Sigmoid colon (tissue), 4 donors: ENCODE measurements at regions not wholly inside any gene's neighbourhood (a gene's known extent, or its start where the extent isn't known, plus 50 kb on each side); places are given as distances from the start of the nearest gene placed in this dataset.

ENCODE experiments used
- CTCF ChIP-seq, 4 experiments: fragments of 450-650 bp in 3 of 4; fragments of 200-600 bp in 1 of 4; IDR thresholded peaks; one replicate each; pipeline ENCODE4 v1.5.1; 2016 to 2019; ENCODE audit warnings: antibody characterized with exemption in 4 of 4, mild to moderate bottlenecking in 3 of 4, moderate library complexity in 2 of 4
- EP300 ChIP-seq, 4 donors: sonication (generic); formaldehyde crosslinking; IDR thresholded peaks; one replicate each; pipeline ENCODE4 v1.6.1; 2017; ENCODE audit warnings: antibody characterized with exemption in 4 of 4
- POLR2A ChIP-seq, 2 donors: fragments of 450-650 bp; IDR thresholded peaks; one replicate each; pipeline ENCODE4 v1.6.1; 2016; ENCODE audit warnings: antibody characterized with exemption in 2 of 2, mild to moderate bottlenecking in 2 of 2, moderate library complexity in 2 of 2
- POLR2AphosphoS5 ChIP-seq, 4 donors: sonication (generic); formaldehyde crosslinking; IDR thresholded peaks; one replicate each; pipeline ENCODE4 v1.6.1; 2017; ENCODE audit warnings: antibody characterized with exemption in 4 of 4

DNA sequence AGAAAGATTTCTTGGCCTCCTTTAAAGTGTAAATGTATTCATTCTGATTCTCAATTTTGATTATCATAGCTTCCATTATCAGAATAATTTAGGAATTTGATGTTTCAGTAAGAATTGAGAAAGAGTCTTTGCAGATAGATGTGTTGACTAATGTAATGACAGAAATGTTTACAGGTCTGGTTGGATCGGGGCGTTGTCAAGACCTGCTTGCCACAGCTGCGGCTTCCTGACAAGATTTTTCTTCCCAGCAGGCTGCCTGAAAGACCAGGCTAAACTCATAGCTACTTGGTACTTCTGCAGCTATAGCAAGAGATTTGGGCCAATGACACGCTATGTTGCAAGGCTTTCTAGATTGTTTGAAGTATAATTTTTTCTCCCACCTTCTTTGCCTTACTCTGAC lies 91.5 kb upstream of the ANKRD50 start:
- TF ChIP-seq CTCF (IDR thresholded peaks at IDR 0.05) (no peak), POLR2A (IDR thresholded peaks at IDR 0.05) (no peak), POLR2AphosphoS5 (IDR thresholded peaks at IDR 0.05) (no peak), EP300 (IDR thresholded peaks at IDR 0.05) (no peak)
